ENCODE measurements at regions not wholly inside any gene's neighbourhood (a gene's known extent, or its start where the extent isn't known, plus 50 kb on each side); places are given as distances from the start of the nearest gene placed in this dataset.

DNA sequence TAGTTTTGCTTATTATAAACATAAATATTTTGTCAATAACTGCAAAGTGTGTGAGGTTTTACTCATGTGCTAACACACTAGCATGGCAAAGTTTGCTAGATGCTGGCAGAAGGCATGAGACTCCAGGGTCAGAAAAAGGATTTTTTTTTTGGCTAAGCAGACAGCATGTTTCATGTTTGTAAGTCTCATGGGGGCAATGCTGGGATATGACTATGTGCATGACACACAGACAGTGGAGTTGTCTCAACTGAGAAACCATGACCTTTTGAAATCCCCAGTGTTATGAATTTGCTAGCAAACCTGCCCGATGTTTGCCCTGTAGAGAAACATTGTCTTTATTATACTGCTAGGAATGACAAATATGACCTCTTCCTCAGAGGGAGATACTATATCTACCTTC is 448.2 kb downstream of the BRINP3 start:
- Histone ChIP-seq H3K27ac (no peak overlapping the region), H3K4me2 (no peak overlapping the region), H3K36me3 (no peaks in the 10 kb centered on the region), H3K9me3 (no peaks in the 10 kb centered on the region), H3K4me1 (no peaks in the 10 kb centered on the region), H3K4me3 (no peak overlapping the region), H3K9ac (no peak overlapping the region), H4K20me1 (no peaks in the 10 kb centered on the region), H3K27me3 (no peaks in the 10 kb centered on the region)
- TF ChIP-seq Cebpa-rat (IDR thresholded peaks at IDR 0.05) = no peak

DNA sequence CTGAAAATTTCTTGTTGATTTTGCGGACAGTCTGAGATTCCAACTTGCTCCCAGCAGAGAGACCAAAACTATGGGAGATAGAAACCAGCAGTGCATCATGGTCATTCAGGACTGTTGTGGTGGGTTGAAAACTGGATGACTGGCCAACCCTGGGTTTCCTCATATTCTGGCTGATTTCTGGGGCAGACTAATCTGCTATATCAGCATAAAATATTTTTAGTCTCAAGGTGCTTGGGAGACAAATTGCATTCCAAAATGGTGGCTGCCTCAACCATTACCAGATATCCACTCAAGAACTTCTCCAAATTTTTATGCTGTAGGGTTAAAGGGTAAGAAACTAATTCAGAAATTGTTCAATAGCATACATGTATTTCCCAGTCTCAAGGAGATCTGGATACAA is 434.0 kb downstream of the BRINP3 start:
- Histone ChIP-seq H3K4me2 (no peak overlapping the region), H4K20me1 (no peaks in the 10 kb centered on the region), H3K4me1 (no peaks in the 10 kb centered on the region), H3K4me3 (no peak overlapping the region), H3K9ac (no peak overlapping the region), H3K27me3 (no peaks in the 10 kb centered on the region), H3K9me3 (no peaks in the 10 kb centered on the region), H3K36me3 (no peaks in the 10 kb centered on the region), H3K27ac (no peak overlapping the region)
- no peak for TF ChIP-seq Cebpa-rat (IDR thresholded peaks at IDR 0.05)

DNA sequence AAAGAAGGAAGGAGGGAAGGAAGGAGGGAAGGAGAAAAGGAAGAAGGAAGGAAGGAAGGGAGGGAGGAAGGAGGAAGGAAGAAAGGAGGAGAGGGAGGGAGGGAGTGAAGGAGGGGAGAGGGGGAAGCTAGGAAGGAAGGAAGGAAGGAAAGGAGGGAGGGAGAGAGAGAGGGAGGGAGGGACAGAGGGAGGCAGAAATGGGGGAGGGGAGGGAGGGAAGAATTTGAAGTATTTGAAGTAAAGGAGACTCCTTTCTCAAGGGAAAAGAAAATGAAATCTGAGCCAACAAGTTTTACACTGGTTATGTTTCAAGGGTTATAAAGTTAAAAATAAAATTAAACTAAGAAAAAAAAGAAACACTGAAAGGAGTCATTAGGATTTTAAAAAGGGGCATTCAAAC is 431.4 kb downstream of the BRINP3 start:
- H3K9ac ChIP-seq = no peak overlapping the region
- no peak overlapping the region for H3K4me3 ChIP-seq
- no peak for TF ChIP-seq Cebpa-rat (IDR thresholded peaks at IDR 0.05)
- H3K27me3 ChIP-seq = no peaks in the 10 kb centered on the region
- no peak overlapping the region for H3K27ac ChIP-seq
- no peaks in the 10 kb centered on the region for H4K20me1 ChIP-seq
- H3K36me3 ChIP-seq = no peaks in the 10 kb centered on the region
- no peaks in the 10 kb centered on the region for H3K9me3 ChIP-seq
- no peaks in the 10 kb centered on the region for H3K4me1 ChIP-seq
- no peak overlapping the region for H3K4me2 ChIP-seq

Data from BLaER1 (cell line).